HTR-8/SVneo (cell line): ENCODE measurements at regions not wholly inside any gene's neighbourhood (a gene's known extent, or its start where the extent isn't known, plus 50 kb on each side); places are given as distances from the start of the nearest gene placed in this dataset.

Experiments used
- DNase-seq: peaks from one replicate; pipeline ENCODE4 v3.0.0; 2011; ENCODE audit warnings: low spot score, mixed read lengths; ENCODE audit not compliant: insufficient read length
- FAIRE-seq: peaks from 2 replicates; lab custom pipeline; 2011; peaks lifted over from hg19 to GRCh38; lab: Jason Lieb, UNC

DNA sequence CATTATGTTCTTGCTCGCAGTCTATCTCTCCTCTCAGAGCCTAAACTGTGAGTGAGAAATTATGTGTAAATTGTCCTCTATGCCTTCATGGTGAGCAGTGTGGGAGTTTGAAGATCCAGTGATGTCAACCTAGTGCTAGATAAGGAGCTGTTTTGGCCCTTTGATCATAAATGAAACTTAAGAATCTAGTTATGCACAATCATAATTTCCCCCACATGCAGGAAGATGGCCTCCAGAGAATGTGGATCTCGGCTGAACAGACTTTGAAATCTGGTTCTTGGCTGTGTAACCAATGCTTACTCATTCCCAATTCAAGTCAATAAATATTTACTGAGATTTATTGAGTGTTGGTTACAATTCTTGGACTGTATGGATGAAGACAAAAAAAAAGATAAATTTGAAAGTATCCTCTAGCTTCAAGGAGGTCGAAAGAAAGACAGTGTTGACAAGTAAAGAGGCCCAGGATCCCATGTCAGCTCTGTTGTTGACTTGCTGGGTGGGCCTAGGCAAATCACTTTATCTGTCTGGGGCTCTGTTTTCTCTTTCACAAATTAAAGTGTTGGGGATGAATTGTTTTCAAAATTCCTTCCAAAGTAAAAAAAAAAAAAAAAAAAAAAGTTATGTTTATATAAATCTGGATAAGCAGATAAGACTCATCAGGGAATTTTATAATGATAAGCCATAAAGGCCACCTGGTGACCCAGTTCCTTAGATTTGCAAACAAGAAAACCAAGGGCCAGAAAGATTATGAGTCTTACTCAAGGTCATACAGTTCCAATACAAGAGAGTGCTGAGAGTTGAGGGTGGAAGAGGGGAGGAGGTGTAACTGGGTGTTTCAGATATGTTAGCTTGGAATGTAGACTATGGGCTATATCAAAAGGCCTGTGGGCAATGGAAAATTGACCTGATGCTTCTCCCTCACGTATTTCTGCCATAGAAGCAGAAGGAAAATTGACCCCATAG lies 969.9 kb downstream of the KCNMA1 start:
- DNase-seq (no peak), FAIRE-seq (no peak)

DNA sequence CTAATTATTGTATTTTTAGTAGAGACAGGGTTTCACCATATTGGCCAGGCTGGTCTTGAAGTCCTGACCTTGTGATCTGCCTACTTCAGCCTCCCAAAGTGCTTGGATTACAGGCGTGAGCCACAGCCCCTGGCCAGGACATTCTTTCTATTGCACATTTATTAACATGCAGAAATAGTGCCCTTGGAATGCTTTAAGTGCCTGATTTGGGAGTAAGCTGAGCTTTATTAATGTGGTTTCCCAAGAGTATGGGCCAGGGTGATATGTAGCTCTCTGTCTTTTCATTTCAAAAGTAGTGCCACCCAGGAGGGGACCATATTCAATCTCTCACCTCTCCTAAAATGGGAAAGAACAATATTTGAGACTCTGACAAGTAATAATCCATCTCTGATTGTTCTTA lies 970.7 kb downstream of the KCNMA1 start:
- FAIRE-seq, result no peak
- no peak for DNase-seq

DNA sequence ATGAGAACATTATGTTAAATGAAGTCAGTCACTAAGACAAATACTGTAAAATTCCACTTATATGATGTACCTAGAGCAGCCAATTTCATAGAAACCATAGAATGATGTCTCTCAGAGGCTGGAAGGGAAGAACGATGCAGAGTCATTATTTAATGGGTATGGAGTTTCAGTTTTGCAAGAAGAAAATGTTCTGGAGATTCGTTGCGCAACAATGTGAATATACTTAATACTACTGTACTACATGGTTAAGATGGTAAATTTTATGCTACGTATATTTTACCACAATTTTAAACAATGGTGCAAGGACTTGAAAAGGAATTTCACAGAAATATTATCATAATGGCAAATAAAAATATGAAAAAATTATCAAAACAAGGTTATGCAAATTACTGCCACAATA lies 972.6 kb downstream of the KCNMA1 start:
- DNase-seq (no peak), FAIRE-seq (no peak)

DNA sequence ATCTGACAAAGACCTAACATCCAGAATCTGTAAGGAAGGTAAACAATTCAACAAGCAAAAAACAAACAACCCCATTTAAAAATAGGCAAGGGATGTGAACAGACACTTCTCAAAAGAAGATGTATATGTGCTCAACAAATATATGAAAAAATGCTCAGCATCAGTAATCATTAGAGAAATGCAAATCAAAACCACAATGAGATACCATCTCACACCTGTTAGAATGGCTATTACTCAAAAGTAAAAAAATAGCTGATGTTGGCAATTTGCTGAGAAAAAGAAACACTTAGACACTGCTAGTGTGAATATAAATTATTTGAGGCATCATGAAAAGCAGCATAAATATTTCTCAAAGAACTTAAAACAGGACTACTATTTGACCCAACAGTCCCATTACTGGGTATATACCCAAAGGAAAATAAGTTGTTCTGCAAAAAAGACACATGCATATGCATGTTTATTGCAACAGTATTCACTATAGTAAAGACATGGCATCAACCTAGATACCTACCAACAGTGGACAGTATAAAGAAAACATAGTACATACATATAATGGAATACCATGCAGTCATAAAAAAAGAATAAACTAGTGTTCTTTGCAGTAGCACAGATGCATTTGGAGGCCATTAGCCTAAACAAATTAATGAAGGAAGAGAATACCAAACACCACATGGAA lies 980.1 kb downstream of the KCNMA1 start:
- DNase-seq (no peak), FAIRE-seq (no peak)

DNA sequence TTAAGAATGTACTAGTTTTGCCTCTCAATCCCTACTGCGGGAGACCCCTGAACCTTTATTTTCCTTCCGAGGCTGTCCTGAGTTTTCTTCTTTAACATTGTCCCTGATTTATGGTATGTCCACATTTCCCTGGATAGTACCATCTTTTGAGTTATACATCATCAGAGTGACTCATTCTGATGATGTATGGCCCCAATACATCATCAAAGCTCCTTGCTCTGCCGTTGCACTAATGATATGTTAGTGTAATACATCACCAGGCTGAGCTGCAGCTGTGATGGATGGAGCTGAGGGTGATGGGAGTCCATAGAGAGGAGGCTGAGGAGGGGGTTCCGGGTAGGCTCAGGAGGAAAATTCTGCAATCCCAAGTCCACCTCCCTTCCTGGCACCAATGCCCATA lies 986.5 kb downstream of the KCNMA1 start:
- FAIRE-seq (no peak), DNase-seq (no peak)

DNA sequence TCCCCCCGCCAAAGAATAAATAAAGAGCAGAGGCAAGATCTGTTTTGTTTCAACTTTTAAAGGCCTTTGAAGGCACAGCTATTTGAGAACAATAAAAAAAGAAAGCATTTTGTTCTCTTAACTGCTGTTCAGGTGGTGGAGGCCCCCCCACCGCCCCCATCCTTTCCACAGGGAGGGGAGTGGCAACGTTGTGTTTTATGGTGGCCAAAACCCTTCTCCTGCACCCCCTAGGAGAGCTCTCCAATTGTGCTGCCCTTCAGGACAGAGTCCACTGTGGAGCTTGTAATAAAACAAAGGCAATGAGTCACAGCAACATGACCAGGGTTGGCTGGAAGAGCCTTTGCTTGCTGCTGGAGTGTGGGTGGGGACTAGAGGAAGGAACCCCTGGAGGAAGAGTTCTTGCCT lies 987.9 kb downstream of the KCNMA1 start:
- DNase-seq, result peak; percentile 33
- no peak for FAIRE-seq

DNA sequence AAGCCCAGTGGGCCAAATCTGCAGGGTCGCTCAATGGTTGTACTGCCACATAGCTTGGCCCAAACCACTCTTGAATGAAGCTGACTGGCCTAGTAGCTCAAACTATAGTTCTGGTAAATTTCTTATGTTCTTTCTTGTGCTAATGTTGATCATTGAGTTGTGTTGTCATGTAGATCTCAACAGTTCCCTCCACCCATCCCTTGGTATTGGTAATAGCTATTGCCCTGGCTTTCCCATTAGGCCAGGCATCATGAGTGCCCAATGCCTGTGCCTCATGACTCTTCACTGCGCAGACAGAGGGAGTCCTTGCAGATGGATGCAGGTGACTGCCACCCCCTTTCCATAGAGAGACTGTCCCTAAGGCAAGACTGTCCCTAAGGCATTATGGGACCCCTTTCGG lies 988.4 kb downstream of the KCNMA1 start:
- FAIRE-seq, result no peak
- no peak for DNase-seq

DNA sequence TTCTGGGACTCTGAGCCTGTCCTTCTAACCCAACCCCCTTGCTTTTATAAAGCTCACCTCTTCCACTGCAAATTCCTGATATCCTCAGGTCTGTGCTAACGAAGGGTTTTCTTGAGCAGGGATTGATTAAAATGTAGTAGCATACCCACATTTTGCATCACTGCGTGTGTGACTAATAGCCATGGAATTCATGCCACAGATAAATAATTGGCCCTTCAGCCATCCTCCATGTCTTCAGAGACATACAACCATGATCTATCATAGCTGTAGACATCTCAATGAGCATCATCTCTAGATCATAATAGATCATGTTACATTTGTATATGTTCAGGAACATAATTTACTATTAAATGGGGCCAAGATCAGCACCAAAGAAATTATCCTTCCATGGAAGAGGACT lies 990.3 kb downstream of the KCNMA1 start:
- peak; percentile 53 for DNase-seq
- FAIRE-seq, result peak; percentile 82

DNA sequence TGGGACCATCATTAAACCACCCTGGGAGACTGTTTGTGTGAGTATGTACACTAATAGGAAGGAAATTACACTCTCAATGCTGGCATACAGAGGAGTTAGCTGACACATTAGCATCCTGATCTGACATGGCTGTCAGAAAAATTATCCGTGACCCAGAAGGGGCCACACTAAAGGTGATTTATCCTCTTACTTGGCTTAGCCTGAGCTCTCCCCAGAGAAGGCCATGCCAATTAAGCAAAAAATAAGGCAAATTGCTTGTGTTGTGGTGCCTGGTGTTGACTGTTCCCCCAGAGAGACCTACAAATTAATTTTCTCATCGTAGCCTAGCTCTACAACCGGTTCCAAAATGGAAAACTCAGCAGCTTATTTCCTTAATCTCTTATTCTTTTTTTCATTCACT lies 992.3 kb downstream of the KCNMA1 start:
- DNase-seq (no peak), FAIRE-seq (no peak)

DNA sequence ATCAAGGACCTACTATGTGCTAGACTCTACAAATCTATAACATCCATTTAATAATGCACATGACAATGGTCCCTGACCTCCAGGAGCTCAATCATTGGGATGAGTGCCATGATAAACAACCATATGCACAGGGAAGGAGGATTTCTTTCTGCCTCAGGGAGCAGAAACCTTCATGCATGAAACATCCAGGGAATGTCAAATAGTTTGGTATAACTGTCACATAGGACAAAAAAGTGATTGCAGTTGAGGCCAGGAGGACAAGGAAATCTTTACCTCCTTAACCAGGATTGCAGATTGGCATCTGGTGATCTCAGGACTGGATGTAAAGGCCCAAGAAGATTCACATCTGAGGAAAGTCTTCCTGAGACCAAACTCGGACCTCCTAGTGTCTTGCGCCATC lies 993.1 kb downstream of the KCNMA1 start:
- FAIRE-seq, result no peak

DNA sequence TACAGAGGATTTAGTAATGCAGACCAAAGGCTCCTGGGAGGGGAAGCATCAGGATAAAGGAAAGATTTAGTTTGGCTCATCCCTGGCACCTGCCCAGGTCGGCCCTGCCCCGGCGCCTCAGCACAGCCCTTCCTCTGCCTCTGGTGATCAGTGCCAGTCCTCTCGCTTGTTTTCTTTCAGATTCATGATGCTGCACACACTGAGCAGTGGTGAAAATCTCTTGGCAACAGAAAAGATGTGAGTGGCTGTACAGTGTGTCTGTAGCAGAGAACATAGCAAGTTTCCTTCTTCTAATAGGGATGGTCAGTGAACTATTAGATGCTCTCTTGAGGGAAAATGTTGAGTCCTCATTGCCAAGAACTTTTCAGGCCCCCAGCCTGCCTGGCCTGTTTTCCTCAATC lies 994.1 kb downstream of the KCNMA1 start:
- DNase-seq (no peak), FAIRE-seq (no peak)

More for the DNA sequence above, 993.1 kb downstream of the KCNMA1 start:
- no peak for DNase-seq

DNA sequence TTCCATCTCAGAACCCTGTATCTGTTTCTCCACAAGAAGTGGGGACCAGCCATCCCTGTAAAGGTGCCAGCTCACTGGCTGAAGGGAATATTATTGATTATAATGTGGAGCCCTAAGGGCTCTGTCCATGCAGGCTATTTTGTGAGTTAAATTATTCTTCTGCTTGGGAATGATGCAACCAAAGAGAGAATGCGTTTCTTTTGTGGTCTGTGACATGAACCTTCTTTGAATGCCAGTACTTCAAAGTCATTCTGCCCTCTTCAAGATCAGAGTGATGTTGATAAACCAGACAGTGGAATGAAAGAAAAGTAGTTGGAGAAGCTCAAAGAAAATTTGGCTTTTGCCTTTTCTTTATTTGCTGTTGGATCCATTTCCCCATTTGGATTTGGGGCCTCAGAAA lies 995.2 kb downstream of the KCNMA1 start:
- no peak for DNase-seq
- no peak for FAIRE-seq

DNA sequence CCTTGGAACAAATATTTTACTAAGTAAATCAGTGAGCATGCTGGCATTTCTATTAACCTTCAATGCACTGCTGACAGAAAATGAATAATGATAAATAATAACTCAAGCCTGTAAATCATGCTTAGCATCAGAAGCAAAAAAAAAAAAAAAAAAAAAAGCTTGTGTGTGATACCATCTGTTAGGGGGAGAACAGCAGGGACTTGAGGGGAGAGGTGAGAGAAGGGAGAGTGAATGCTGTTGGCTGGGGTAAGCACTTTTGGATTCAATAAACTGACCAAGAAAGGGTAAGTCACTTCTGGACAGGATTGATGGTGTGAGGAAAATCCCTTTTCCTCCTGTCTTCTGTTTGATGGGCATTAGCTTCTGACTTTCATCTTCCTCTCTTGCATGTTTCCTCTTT lies 996.4 kb downstream of the KCNMA1 start:
- no peak for DNase-seq
- no peak for FAIRE-seq

DNA sequence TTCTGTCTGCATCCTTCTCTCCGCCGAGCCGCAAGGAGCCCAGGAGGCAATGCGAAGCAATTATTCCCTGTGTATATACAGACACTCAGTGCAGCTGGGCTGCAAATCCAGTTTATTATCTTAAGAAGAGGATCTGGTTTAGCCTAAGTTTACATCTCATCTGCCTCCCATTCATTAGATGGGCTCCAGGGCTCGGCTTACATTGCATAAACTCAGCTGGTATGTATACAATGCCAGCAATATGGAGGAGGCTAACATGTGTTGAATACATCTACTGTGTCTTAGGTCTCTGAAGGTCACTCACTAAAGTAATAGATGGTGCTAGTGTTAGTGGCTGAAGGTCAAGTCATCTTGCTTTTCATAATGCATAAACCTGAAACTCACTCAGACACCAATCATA lies 996.8 kb downstream of the KCNMA1 start:
- DNase-seq (no peak), FAIRE-seq (no peak)

DNA sequence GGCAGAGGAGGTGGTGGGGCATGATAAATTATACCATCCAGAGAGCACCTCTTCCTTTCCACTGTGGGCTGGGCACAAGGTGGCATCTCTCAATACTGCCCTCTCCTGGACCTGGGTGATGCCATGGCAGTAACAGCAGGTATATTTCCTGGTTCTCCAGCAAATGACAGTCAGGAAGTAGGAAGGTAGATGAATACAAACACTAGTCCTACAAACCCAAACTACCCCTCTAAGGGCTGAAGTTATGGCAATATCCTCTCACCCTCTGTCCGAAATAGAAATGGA lies 1004.9 kb downstream of the KCNMA1 start:
- DNase-seq, result peak; percentile 38
- peak; percentile 84 for FAIRE-seq

DNA sequence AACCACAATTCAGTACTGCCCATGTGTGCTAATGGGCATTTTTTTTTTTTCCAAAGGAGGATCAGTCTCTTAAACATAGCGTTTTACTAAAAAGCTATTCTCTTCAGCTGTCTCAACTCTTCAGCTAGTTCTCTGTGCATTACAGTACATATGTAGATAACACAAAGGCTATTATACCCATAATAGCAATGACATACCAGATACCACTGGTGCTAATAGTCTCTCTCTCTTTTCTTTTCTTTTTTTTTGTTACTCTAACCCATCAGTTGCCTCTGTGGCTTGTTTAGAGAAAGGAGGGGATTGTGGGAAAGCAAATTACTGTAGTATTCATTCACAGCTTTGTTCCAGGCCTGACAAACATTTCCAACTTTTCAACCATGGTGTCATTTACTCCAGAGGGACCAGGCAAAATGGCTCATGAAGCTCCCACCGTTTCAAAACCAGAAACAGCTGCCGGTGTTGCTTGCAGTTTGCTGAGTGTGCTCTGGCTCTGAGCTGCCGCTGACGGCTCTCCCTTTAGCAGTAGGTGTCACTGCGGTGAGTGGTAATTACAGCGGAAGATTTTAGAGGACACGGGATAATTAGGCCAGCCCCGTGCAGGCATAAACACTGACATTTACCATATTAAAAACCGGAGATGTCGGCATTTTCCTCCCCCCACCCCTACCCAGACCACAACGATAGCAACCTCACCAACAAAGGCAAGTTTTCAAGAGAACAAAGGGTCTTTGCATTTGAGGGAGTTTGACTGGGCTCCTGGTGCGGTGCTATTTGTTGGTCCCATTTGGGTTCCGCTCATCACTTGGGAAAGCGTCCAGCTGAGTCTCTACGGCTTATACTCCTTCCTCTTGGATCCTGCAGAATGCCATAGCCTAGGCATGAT lies 1005.5 kb downstream of the KCNMA1 start:
- DNase-seq, result no peak

DNA sequence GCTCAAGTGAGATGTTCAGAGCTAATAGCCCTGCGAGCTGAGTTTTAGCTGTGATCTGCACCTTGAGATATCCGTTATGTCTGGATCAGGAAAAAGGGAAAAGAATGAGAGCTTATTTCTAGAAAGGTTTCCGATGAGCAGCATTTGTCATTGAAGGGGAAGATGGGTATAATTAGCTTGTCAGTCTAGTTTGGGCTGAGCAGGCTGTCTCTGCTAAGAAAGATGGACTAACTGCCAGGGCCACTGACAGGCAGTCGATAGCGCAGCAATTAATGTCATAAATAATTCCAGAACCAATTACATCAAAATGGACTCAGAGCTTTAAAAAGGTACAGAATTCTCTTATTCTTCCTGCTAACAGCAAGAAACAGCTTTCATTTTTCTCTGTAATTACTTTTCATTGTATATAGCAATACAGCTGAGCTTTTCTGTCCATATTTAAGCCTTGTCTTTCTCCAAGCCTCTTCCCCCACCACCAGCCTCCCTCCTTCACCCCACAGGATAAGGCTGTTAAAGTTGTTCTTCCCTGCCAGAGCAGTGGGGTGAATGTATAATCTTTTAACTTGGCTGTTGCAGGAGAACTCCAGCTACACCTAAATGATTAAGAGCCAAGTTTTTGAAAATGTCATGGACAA lies 1006.5 kb downstream of the KCNMA1 start:
- FAIRE-seq (no peak), DNase-seq (no peak)

More for the DNA sequence above, 1005.5 kb downstream of the KCNMA1 start:
- no peak for FAIRE-seq

DNA sequence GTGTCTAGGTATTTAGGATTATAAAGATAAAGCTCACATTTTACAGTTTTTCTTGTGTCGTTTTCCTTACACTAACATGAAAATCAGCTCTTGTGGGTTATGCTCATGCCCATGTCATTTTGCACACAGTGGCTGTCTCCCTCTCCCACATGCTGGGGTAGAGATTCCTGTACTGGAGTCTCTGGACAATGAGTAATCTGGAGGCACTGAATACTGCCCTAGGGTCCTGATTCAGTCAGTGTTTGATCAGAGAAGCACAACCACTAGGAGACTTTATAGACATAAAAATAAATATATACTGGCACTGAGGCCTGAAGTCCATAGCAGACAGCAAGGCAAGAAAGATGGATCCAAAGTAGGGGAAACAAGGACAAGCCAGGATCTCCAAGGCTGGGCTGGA lies 1008.8 kb downstream of the KCNMA1 start:
- no peak for FAIRE-seq
- DNase-seq, result no peak

DNA sequence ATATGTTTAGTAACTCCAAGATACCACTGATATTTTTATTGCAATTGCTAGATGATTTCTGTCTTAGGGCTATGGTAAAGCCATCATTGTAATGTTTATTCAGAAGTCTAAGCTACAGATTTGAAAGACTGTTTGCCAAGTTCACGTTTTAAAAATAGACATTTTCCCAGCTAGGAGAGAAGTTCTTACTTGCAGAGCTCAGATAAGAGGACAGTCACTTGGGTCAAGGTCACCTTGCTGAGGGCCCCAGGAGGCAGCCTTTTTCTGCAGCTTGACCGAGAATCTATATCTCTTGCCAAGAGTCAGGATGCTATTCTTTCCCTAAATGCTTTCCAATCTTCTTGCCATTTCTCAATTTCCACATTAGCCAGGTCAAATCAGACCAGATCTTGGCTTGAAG lies 1011.2 kb downstream of the KCNMA1 start:
- FAIRE-seq, result no peak
- DNase-seq, result no peak

DNA sequence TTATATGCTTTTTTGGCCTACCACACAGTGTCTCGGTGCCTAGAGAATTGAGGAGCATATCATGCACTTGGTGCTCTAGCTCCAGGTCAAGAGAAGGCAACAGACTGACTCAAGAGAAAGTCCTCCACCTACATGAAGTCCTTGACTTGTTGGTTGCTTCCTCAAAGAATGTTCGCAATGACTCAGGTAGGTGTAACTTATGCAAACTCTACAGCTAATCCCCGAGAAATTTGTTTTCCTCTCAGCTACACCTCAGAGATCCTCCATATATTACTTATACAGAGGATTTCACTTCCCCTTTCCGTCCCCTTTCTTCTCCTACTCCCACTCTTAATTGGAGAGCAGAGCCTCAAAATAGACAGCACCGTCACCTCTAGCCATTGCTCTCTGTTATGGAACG lies 1013.1 kb downstream of the KCNMA1 start:
- FAIRE-seq (no peak), DNase-seq (no peak)
